Nephron (organoid): ENCODE measurements at regions not wholly inside any gene's neighbourhood (a gene's known extent, or its start where the extent isn't known, plus 50 kb on each side); places are given as distances from the start of the nearest gene placed in this dataset.

ENCODE experiments used
- H3K27ac Mint-ChIP-seq, 3 experiments: 2 replicates each; pipeline ENCODE4 v1.8.0; 2020; ENCODE audit warnings: mixed read lengths in 3 of 3, mild to moderate bottlenecking in 2 of 3, moderate library complexity in 1 of 3
- H3K27me3 Mint-ChIP-seq: 2 replicates; pipeline ENCODE4 v1.8.0; 2021; ENCODE audit warnings: low read depth, mild to moderate bottlenecking, moderate library complexity, mixed read lengths
- H3K36me3 Mint-ChIP-seq: 2 replicates; pipeline ENCODE4 v1.8.0; 2020; ENCODE audit warnings: low read depth, mixed read lengths
- H3K4me1 Mint-ChIP-seq: 2 replicates; pipeline ENCODE4 v1.8.0; 2020; ENCODE audit warnings: mixed read lengths
- H3K4me3 Mint-ChIP-seq, 3 experiments: 2 replicates each; pipeline ENCODE4 v1.8.0; 2020; ENCODE audit warnings: mild to moderate bottlenecking in 3 of 3, mixed read lengths in 3 of 3, moderate library complexity in 2 of 3
- H3K9me3 Mint-ChIP-seq: 2 replicates; pipeline ENCODE4 v1.8.0; 2020; ENCODE audit warnings: mixed read lengths
- TF ChIP-seq, protein P1 (sequence below), 3 experiments: fragments of 200-600 bp; sonication (generic); IDR thresholded peaks; one replicate each; pipeline ENCODE4 v1.5.0; 2021; ENCODE audit warnings: antibody characterized with exemption in 3 of 3; ENCODE audit not compliant: unreplicated experiment in 3 of 3

DNA sequence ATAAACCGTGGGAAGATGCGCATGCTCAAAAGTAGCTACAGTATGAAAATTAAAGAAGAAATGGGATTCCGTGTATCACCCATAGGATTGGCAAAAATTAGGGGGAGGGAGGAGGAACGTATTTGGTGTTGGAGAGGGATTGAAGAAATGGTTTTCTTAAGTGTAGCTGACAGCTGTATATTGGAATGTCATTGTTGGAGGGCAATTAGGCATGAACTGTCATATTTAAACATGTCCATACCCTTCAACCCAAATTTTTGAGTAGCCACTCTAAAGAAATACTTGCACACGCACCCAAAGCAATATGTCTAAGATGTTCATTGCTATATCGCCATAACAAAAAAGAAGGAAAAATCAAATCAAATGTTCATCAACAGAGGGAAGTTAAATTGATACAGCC is 144.7 kb downstream of the TLE3 start:
- Mint-ChIP-seq H3K4me3 (no peak overlapping the region), H3K27ac (no peak overlapping the region)

DNA sequence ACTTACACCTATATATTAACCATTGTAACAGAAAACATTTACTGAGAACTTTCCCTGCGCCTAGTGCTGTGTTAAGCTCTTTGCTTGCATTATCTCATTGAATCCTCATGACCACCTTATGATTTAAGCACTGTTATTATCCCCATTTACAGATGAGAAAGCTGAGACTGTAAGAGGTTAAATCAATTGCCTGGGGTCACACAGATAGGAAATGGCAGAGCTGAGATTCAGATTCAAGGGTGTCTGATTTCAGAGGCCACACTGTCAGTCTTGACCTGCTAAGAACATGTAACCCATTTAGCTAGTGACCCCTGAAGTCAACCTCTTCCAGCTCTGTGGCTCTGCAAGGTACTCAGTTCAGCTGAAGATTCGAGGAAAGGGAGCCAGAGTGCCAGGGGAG is 143.9 kb downstream of the TLE3 start:
- Mint-ChIP-seq H3K27ac (no peak overlapping the region), H3K27me3 (peaks cover 30% of the 10 kb centered on the region), H3K4me1 (no peaks in the 10 kb centered on the region), H3K36me3 (no peaks in the 10 kb centered on the region), H3K4me3 (no peak overlapping the region), H3K9me3 (no peaks in the 10 kb centered on the region)
- TF ChIP-seq, protein P1, sequence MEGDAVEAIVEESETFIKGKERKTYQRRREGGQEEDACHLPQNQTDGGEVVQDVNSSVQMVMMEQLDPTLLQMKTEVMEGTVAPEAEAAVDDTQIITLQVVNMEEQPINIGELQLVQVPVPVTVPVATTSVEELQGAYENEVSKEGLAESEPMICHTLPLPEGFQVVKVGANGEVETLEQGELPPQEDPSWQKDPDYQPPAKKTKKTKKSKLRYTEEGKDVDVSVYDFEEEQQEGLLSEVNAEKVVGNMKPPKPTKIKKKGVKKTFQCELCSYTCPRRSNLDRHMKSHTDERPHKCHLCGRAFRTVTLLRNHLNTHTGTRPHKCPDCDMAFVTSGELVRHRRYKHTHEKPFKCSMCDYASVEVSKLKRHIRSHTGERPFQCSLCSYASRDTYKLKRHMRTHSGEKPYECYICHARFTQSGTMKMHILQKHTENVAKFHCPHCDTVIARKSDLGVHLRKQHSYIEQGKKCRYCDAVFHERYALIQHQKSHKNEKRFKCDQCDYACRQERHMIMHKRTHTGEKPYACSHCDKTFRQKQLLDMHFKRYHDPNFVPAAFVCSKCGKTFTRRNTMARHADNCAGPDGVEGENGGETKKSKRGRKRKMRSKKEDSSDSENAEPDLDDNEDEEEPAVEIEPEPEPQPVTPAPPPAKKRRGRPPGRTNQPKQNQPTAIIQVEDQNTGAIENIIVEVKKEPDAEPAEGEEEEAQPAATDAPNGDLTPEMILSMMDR (IDR thresholded peaks at IDR 0.05; ENCODE audit: unreplicated experiment in 3 of 3) = no peak

More for the DNA sequence above, 144.7 kb downstream of the TLE3 start:
- TF ChIP-seq, protein P1 (IDR thresholded peaks at IDR 0.05; ENCODE audit: unreplicated experiment in 3 of 3) = no peak
- Mint-ChIP-seq H3K36me3 (no peaks in the 10 kb centered on the region), H3K4me1 (no peaks in the 10 kb centered on the region), H3K9me3 (no peaks in the 10 kb centered on the region), H3K27me3 (peaks cover 25% of the 10 kb centered on the region)

DNA sequence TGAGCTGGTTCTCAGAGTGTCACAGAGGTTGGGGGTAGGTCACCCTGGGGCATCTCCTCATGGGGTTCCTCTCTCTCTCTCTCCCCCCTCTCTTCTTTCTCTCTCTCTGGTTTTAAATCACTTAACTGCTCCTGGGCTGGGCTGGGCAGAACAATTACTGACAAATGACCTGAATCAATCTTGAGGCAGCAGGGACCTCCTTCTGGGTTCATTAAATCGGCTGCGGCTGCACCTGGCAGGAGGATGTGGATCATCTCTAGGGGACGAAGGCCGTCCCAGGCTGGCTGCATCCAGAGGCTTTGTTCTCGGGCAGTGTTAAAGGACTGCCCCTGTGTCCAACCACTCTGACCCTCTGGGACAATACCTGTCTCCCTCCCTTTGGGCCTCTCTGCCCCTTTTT is 143.1 kb downstream of the TLE3 start:
- TF ChIP-seq, protein P1 (IDR thresholded peaks at IDR 0.05; ENCODE audit: unreplicated experiment in 3 of 3) = no peak
- Mint-ChIP-seq H3K27me3 (peaks cover 38% of the 10 kb centered on the region), H3K4me3 (no peak overlapping the region), H3K36me3 (no peaks in the 10 kb centered on the region), H3K4me1 (no peaks in the 10 kb centered on the region), H3K27ac (no peak overlapping the region), H3K9me3 (no peaks in the 10 kb centered on the region)

DNA sequence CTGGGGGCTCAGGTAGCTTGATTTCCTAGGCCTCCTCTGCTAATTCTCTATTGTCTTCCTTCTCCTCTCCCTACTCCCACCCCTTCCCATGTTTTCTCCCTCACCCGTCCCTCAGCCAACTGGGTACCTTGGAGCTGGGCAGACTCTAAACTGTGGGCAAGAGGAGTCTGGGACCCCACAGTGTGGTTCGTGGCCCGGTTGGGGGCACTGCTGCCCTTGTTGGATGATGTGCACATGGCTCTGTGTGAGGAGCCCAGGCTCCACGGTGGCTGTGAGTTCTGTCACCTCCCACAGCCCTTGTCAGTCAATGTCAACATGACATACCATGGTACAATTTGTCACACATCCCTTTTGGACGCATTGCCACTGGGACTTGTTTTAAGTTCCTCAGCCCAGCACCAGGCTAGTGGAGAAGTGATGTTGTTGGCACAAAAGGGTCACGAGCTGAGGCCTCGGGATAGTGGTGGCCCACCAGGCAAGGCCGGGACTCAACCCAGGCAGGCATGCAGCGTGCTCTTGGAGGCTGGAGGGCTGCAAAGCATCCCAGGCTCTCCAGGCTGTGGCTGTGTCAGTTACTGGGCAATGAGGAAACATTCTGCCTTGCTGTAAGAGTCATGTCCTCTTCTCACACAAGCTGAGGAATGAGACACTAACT is 142.3 kb downstream of the TLE3 start:
- H3K9me3 Mint-ChIP-seq = no peaks in the 10 kb centered on the region
- no peak overlapping the region for H3K4me3 Mint-ChIP-seq
- H3K27me3 Mint-ChIP-seq = peaks cover 43% of the 10 kb centered on the region
- TF ChIP-seq, protein P1 (IDR thresholded peaks at IDR 0.05; ENCODE audit: unreplicated experiment in 3 of 3) = no peak
- no peaks in the 10 kb centered on the region for H3K4me1 Mint-ChIP-seq
- no peaks in the 10 kb centered on the region for H3K36me3 Mint-ChIP-seq
- H3K27ac Mint-ChIP-seq = no peak overlapping the region

DNA sequence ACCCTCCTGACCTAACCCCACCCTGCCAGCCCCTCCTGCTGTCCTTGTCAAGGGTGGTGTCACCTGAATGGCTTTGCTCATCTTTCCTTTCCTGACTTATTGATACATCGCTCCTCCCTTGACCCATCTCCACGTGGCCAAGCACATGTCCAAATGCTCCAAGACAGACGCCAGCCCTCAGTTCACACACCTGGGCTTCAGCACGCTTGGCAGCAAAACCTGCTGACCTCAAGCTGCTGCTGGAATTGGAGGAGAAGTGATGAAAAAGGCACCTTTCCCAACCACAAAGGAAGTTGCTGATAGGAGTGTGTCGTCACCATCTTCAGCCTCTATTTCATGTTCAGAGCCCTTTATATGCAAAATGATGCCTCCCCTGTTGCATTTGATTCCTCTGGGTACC is 141.3 kb downstream of the TLE3 start:
- no peaks in the 10 kb centered on the region for H3K36me3 Mint-ChIP-seq
- H3K4me1 Mint-ChIP-seq = no peaks in the 10 kb centered on the region
- H3K9me3 Mint-ChIP-seq = no peaks in the 10 kb centered on the region
- H3K4me3 Mint-ChIP-seq = no peak overlapping the region
- H3K27ac Mint-ChIP-seq = no peak overlapping the region
- peaks cover 43% of the 10 kb centered on the region for H3K27me3 Mint-ChIP-seq
- TF ChIP-seq, protein P1 (IDR thresholded peaks at IDR 0.05; ENCODE audit: unreplicated experiment in 3 of 3) = no peak

DNA sequence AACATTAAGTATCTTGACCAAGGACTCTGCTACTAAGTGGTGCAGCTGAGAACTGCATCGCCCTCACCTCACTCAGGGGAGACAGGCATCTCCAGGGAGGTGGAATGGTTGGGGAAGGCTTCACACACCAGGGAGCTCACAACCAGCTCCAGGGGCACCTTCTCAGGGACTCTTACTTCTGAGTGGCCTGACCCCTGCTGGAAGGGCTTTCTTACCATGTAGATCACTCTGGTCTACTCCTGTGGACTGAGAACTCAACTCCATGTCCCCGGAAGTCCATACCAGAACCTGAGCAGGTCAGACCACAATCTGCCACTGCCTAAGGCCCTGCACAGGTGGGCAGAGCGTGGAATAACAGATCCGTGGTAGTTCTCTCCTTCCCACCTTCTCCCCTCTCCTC is 140.5 kb downstream of the TLE3 start:
- peaks cover 42% of the 10 kb centered on the region for H3K27me3 Mint-ChIP-seq
- no peaks in the 10 kb centered on the region for H3K4me1 Mint-ChIP-seq
- TF ChIP-seq, protein P1 (IDR thresholded peaks at IDR 0.05; ENCODE audit: unreplicated experiment in 3 of 3) = no peak
- no peak overlapping the region for H3K27ac Mint-ChIP-seq
- H3K36me3 Mint-ChIP-seq = no peaks in the 10 kb centered on the region
- no peaks in the 10 kb centered on the region for H3K9me3 Mint-ChIP-seq
- no peak overlapping the region for H3K4me3 Mint-ChIP-seq
